C4-2B (cell line): ENCODE measurements at regions not wholly inside any gene's neighbourhood (a gene's known extent, or its start where the extent isn't known, plus 50 kb on each side); places are given as distances from the start of the nearest gene placed in this dataset.

ENCODE experiments used
- H3K27ac ChIP-seq: fragments of 450-650 bp; 2 replicates; pipeline ENCODE4 v1.5.1; 2017
- ZFX ChIP-seq: fragments of 450-650 bp; IDR thresholded peaks from 2 replicates; pipeline ENCODE4 v1.6.1; 2017
- TF ChIP-seq, protein P1 (sequence below): fragments of 450-650 bp; conservative IDR thresholded peaks from 2 replicates; pipeline ENCODE4 v1.5.1; 2017; ENCODE audit warnings: mild to moderate bottlenecking

DNA sequence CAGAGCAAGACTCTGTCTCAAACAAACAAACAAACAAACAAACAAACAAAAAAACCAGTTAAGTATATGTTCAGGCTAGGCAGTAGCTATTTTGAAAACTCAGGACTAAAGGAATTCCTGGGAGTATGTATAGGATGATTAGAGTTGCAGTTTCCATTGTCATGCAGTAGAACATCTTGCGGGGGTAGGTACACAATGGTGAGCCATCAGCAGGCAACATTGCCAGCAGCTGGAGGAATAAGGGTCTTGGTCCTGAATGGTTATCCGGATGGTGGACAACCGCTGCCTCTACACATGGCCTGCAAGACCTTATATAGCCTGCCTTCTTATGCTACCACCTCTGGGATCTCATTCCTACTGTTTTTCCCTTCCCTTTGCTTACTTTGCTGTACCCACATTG, 297.5 kb downstream of the SOX4 start:
- H3K27ac ChIP-seq, result no peak overlapping the region
- TF ChIP-seq ZFX, result no peak
- TF ChIP-seq, protein P1, sequence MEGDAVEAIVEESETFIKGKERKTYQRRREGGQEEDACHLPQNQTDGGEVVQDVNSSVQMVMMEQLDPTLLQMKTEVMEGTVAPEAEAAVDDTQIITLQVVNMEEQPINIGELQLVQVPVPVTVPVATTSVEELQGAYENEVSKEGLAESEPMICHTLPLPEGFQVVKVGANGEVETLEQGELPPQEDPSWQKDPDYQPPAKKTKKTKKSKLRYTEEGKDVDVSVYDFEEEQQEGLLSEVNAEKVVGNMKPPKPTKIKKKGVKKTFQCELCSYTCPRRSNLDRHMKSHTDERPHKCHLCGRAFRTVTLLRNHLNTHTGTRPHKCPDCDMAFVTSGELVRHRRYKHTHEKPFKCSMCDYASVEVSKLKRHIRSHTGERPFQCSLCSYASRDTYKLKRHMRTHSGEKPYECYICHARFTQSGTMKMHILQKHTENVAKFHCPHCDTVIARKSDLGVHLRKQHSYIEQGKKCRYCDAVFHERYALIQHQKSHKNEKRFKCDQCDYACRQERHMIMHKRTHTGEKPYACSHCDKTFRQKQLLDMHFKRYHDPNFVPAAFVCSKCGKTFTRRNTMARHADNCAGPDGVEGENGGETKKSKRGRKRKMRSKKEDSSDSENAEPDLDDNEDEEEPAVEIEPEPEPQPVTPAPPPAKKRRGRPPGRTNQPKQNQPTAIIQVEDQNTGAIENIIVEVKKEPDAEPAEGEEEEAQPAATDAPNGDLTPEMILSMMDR, result no peak

DNA sequence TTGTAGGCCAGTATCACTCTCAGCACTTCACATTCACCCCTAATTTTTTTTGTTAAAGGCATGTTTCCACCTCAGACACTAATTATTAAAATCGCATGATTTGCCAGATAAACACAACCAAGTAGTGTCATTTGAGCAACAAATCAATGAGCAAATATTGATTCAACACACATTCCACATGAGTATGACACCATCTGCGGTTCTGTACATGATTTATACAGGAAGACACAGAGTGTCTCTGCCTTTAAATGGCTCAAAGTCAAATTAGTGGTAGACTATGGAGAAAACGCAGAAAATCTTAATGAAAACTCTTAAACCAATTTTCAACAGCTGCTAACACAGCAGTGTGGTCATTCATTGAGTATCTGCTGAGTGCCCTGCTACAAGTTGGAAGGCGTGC, 300.2 kb downstream of the SOX4 start:
- TF ChIP-seq ZFX, result no peak
- TF ChIP-seq, protein P1, result no peak

DNA sequence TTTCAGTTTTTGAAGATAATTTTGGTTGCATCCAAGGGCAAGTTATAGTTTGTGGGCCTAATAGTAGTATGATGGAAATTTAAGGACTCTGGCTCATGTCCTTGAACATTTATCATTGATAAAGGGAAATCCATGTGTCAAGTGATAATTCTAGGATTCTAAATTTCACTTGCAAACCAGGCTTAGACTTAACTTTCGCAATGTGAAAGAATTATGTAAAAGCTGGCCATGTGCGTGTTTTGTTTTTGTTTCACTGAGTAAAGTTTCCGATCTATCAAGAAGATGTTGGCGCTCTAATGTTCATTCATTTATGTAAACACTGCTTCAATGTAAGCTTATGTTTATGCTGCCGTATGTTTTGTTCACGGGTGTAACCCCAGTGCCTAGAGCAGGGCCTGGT, 302.0 kb downstream of the SOX4 start:
- TF ChIP-seq ZFX, result no peak
- TF ChIP-seq, protein P1, result no peak
- no peak overlapping the region for H3K27ac ChIP-seq

More for the DNA sequence above, 300.2 kb downstream of the SOX4 start:
- H3K27ac ChIP-seq, result no peak overlapping the region

DNA sequence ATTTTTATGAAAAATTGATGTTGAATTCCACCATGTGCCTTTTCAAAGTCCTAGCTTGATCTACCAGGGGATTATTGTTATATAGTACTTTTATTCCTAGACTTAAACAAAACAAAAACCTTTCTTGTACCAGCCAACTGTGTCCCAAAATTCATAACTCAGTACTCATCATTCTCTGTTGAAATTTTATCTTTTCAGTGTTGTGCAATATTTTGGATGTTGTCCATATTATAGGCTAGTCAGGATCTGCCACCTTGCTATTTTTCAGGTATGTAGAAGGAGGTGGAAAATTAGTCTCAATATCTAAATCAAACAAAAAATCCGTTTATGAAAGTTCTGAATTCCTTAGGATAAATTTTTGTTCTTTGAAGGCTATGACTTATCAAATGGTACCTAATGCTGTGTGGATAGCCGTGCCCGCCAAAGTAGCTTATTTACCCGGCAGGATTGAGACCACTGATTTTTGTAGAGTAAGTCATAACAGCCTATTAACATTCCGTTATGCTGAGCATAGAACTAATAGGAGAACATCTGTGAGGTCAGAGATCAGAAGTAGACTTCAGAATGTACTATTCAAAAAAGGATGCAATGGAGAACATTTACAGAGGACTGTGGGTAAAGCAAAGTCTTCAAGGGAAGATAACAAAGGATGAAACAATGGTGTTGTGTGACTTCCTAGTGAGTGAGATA, 304.7 kb downstream of the SOX4 start:
- TF ChIP-seq ZFX, result no peak
- TF ChIP-seq, protein P1, result no peak
- H3K27ac ChIP-seq, result no peak overlapping the region

DNA sequence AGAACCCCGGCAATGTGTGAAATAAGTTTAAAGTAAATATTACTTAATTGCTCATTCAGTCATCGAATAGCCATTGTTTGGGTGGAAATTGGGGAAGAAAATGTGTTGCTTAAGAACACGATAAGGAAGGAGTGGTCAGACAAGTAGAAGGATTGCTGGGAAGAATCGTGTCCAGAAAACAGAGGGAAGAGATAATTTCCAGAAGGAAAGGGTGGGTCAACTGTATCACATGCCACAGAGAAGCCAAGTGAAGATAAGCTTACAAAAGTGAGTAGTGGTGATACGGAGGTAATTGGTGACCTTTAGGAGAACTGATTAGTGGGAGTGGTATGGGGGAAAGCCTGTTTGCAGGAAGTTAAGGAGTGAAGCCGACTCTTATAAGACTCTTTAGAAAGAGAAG, 306.2 kb downstream of the SOX4 start:
- H3K27ac ChIP-seq, result no peak overlapping the region
- no peak for TF ChIP-seq ZFX
- TF ChIP-seq, protein P1, result no peak

DNA sequence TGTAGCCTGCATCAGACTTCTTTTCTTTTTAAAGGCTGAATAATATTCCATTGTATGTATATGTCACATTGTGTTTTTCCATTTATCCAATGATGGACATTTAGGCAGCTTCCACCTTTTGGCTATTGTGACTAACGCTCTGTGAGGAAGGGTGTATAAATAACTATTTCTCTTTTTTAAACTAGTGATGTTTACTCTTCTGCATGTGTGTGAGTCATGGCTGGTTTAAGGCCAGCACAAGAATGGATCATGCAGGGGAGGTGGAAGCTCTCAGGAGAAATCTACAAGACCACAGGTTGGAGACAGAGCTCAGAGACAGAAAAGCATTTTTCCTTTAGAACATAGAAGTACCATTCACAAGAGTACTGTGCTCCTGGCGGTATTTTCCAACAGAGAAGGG, 307.2 kb downstream of the SOX4 start:
- TF ChIP-seq ZFX, result no peak
- H3K27ac ChIP-seq, result no peak overlapping the region

DNA sequence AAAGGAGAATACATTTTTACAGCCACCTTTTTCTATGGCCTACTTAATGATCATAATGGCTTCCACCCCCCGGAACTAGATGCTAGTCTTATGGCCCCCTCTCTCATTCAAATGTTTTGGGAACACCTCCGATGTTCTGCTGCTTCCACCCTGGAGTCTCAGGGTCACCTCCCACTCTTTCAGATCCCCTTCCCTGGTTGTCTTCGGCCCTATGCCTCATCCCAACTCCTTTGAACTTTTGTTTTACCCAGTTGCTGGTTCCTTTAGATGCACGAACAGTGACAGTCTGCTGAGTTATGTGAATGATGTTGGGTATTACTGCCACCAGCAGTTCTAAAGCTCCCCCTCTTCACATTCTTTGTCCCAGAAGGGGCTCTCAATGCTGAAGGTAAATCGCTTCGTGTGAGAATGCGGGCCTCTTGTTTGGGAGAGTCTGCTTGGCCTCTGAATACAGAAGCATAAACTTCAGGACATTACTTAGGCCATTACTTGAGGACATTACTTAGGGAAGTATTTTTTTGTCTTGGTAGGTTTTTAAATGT, 309.1 kb downstream of the SOX4 start:
- TF ChIP-seq, protein P1, result no peak
- TF ChIP-seq ZFX, result no peak
- H3K27ac ChIP-seq, result no peak overlapping the region

DNA sequence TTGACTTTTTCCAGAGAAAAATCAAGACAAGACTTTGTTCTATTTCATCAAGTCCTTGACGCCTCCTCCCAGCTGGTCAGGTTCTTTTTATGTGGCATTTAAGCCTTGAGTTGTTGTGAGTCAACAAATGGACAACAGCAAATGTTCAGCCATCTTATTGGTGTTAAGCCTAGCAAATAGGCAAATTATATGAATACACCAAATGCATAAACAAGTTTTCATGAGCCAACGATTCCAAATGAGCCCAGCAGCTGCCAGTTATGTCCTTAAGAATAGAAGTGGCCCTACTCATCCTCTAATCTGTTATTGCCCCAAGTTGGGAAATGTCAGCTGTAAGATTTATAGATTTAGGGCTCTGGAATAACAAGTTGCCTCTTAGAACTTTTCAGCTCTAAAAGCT, 312.0 kb downstream of the SOX4 start:
- no peak overlapping the region for H3K27ac ChIP-seq

More for the DNA sequence above, 312.0 kb downstream of the SOX4 start:
- TF ChIP-seq ZFX, result no peak
- TF ChIP-seq, protein P1, result no peak
